ENCODE measurements at regions not wholly inside any gene's neighbourhood (a gene's known extent, or its start where the extent isn't known, plus 50 kb on each side); places are given as distances from the start of the nearest gene placed in this dataset.
"Not testable (repeated sequence)": the region's sequence is repeated elsewhere in the genome, so short reads cannot be mapped to it uniquely, and the experiment has no call there.

GRCh38 chr6:119962505-119962904 lies 612.9 kb upstream of the MAN1A1 start:
- Mint-ChIP-seq H3K9me3 (no peaks in the 10 kb centered on the region), H3K27ac (no peak overlapping the region), H3K36me3 (ENCODE audit: low read depth) (no peaks in the 10 kb centered on the region), H3K27me3 (no peaks in the 10 kb centered on the region), H3K4me3 (no peak overlapping the region), H3K4me1 (no peaks in the 10 kb centered on the region)
- ChIA-PET POLR2A (no interaction called here), CTCF (no interaction called here)
- no peak for DNase-seq

- POLR2A ChIA-PET = no interaction called here
- H3K4me3 Mint-ChIP-seq = no peak overlapping the region
- CTCF ChIA-PET = no interaction called here
These were observed 611.9 kb upstream of the MAN1A1 start for GRCh38 chr6:119961450-119961849.

DNA sequence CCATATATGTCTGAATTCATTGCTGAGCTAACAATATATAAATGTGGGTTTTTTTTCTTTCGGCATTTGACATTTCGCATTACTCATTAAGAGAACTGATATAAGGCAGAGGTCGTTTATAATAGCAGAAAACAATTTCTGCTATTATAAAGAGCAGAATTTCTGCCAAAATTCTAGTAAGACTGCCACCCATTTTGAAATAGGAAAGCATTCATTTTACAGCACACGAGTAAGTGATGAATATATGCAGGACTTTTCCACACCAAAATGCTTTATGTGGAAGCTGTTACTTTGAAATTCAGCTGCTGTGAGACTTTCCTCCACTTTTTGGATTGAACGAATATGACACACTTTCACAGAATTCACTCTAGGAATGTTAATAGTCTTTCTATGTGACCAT lies 610.9 kb upstream of the MAN1A1 start:
- Mint-ChIP-seq H3K36me3 (ENCODE audit: low read depth) (no peaks in the 10 kb centered on the region), H3K4me1 (no peaks in the 10 kb centered on the region), H3K9me3 (no peaks in the 10 kb centered on the region), H3K27ac (no peak overlapping the region), H3K27me3 (no peaks in the 10 kb centered on the region), H3K4me3 (no peak overlapping the region)
- ChIA-PET POLR2A (no interaction called here), CTCF (no interaction called here)
- no peak for DNase-seq

More at GRCh38 chr6:119961450-119961849, 611.9 kb upstream of the MAN1A1 start:
- Mint-ChIP-seq H3K36me3 (ENCODE audit: low read depth) (no peaks in the 10 kb centered on the region), H3K27me3 (no peaks in the 10 kb centered on the region), H3K9me3 (no peaks in the 10 kb centered on the region), H3K27ac (no peak overlapping the region), H3K4me1 (no peaks in the 10 kb centered on the region)
- no peak for DNase-seq

GRCh38 chr6:119960036-119960435 lies 610.5 kb upstream of the MAN1A1 start:
- CTCF ChIA-PET = no interaction called here
- no peaks in the 10 kb centered on the region for H3K9me3 Mint-ChIP-seq
- no peaks in the 10 kb centered on the region for H3K4me1 Mint-ChIP-seq
- POLR2A ChIA-PET = no interaction called here
- DNase-seq = no peak
- no peak overlapping the region for H3K4me3 Mint-ChIP-seq
- no peaks in the 10 kb centered on the region for H3K36me3 Mint-ChIP-seq (ENCODE audit: low read depth)
- H3K27me3 Mint-ChIP-seq = no peaks in the 10 kb centered on the region
- H3K27ac Mint-ChIP-seq = no peak overlapping the region

DNA sequence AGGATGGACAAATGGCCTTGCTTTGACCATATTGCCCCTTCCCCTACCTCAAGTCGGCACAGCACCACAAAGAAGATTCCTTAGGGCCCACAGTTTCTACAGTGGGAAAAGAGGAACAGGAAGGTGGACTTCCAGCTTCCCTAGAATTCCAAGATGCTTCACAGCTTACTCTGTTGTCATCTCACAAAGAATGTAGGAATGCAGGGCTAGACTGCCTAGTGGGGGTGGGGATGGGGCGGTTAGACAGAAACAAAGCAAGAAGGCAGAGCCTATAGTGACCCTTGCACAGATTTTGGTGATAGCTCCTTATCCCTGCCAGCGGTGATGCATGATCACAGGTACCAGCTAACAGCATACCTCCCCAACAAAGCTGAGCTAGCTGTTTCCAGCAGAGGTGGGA lies 607.6 kb upstream of the MAN1A1 start:
- ChIA-PET CTCF (no interaction called here), POLR2A (no interaction called here)
- Mint-ChIP-seq H3K4me1 (no peaks in the 10 kb centered on the region), H3K9me3 (no peaks in the 10 kb centered on the region), H3K27ac (no peak overlapping the region), H3K4me3 (no peak overlapping the region), H3K36me3 (ENCODE audit: low read depth) (no peaks in the 10 kb centered on the region), H3K27me3 (no peaks in the 10 kb centered on the region)
- DNase-seq = no peak

GRCh38 chr6:119952696-119953095 lies 603.1 kb upstream of the MAN1A1 start:
- no peaks in the 10 kb centered on the region for H3K27me3 Mint-ChIP-seq
- H3K36me3 Mint-ChIP-seq (ENCODE audit: low read depth) = no peaks in the 10 kb centered on the region
- no peak for DNase-seq
- no peak overlapping the region for H3K4me3 Mint-ChIP-seq
- H3K27ac Mint-ChIP-seq = no peak overlapping the region
- ChIA-PET POLR2A (no interaction called here), CTCF (no interaction called here)
- no peaks in the 10 kb centered on the region for H3K4me1 Mint-ChIP-seq
- H3K9me3 Mint-ChIP-seq = no peaks in the 10 kb centered on the region

GRCh38 chr6:119950681-119951080 lies 601.1 kb upstream of the MAN1A1 start:
- H3K27me3 Mint-ChIP-seq = no peaks in the 10 kb centered on the region

DNA sequence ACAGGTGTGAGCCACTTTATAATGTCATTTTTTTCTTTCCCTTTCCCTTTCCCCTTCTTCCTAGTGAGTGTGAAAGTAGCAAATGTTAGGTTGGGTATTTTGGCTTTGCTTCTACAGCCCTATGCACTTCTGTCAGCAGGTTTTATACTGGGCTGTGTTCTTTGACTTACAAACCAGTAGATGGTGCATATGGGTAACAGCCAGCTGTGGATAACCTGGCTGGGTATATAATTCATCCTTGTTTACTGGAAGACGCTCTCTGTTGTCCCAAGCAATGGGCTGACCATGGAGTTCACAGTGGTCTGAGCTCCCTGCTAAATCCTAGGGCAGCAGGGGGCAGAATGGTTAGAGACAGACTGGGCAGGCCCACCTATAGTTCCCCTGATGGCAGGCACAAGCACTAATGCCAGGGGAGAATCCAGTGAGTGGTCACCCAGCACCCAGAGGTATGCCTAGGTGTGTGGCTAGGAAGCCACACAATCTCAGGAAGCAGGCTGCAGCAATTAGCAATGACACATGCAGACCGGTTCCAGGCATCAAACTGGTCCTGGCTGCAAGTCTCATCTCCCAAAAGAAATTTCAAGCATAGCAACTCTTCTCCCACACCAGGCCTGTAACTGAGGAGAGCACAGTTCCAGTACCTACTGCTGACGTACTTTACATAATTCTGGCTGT lies 592.7 kb upstream of the MAN1A1 start:
- CTCF ChIA-PET = no interaction called here
- no peaks in the 10 kb centered on the region for H3K9me3 Mint-ChIP-seq

More at GRCh38 chr6:119950681-119951080, 601.1 kb upstream of the MAN1A1 start:
- no peak for DNase-seq
- ChIA-PET CTCF (no interaction called here), POLR2A (no interaction called here)
- Mint-ChIP-seq H3K27ac (no peak overlapping the region), H3K9me3 (no peaks in the 10 kb centered on the region), H3K4me3 (no peak overlapping the region), H3K4me1 (no peaks in the 10 kb centered on the region), H3K36me3 (ENCODE audit: low read depth) (no peaks in the 10 kb centered on the region)

GRCh38 chr6:119938752-119939151 lies 589.2 kb upstream of the MAN1A1 start:
- Mint-ChIP-seq H3K27ac (no peak overlapping the region), H3K36me3 (ENCODE audit: low read depth) (no peaks in the 10 kb centered on the region), H3K9me3 (no peaks in the 10 kb centered on the region), H3K4me3 (no peak overlapping the region), H3K27me3 (no peaks in the 10 kb centered on the region), H3K4me1 (no peaks in the 10 kb centered on the region)
- POLR2A ChIA-PET = no interaction called here
- CTCF ChIA-PET = no interaction called here
- DNase-seq = no peak

More for the DNA sequence above, 592.7 kb upstream of the MAN1A1 start:
- Mint-ChIP-seq H3K27ac (no peak overlapping the region), H3K4me3 (no peak overlapping the region), H3K4me1 (no peaks in the 10 kb centered on the region), H3K36me3 (ENCODE audit: low read depth) (no peaks in the 10 kb centered on the region), H3K27me3 (no peaks in the 10 kb centered on the region)
- DNase-seq = no peak
- POLR2A ChIA-PET = no interaction called here

- Mint-ChIP-seq H3K27ac (no peak overlapping the region), H3K36me3 (ENCODE audit: low read depth) (no peaks in the 10 kb centered on the region), H3K4me1 (no peaks in the 10 kb centered on the region), H3K27me3 (no peaks in the 10 kb centered on the region), H3K9me3 (no peaks in the 10 kb centered on the region), H3K4me3 (no peak overlapping the region)
- POLR2A ChIA-PET = no interaction called here
- no peak for DNase-seq
- CTCF ChIA-PET = no interaction called here
These were observed 585.3 kb upstream of the MAN1A1 start for GRCh38 chr6:119934816-119935215.

GRCh38 chr6:119929121-119929520 lies 579.6 kb upstream of the MAN1A1 start:
- no peak overlapping the region for H3K27ac Mint-ChIP-seq
- POLR2A ChIA-PET = no interaction called here
- CTCF ChIA-PET = no interaction called here
- no peaks in the 10 kb centered on the region for H3K27me3 Mint-ChIP-seq
- no peak for DNase-seq
- H3K4me3 Mint-ChIP-seq = no peak overlapping the region
- H3K4me1 Mint-ChIP-seq = no peaks in the 10 kb centered on the region
- H3K36me3 Mint-ChIP-seq (ENCODE audit: low read depth) = no peaks in the 10 kb centered on the region
- H3K9me3 Mint-ChIP-seq = peaks cover 12% of the 10 kb centered on the region

DNA sequence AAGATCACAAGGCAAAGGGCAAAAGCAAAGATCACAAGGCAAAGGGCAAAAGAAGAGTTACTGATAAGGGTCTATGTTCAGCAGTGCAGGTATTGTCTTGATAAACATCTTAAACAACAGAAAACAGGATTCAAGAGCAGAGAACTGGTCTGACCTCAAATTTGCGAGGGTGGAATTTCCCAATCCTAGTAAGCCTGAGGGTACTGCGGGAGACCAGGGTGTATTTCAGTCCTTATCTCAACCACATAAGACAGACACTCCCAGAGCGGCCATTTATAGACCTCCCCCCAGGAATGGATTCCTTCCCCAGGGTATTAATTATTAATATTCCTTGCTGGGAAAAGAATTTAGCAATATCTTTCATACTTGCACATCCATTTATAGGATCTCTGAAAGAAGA lies 575.3 kb upstream of the MAN1A1 start:
- H3K36me3 Mint-ChIP-seq (ENCODE audit: low read depth); POLR2A ChIA-PET; H3K4me3 Mint-ChIP-seq; CTCF ChIA-PET; H3K27me3 Mint-ChIP-seq; H3K4me1 Mint-ChIP-seq; DNase-seq; H3K27ac Mint-ChIP-seq: not testable (repeated sequence)
- H3K9me3 Mint-ChIP-seq = peaks cover 21% of the 10 kb centered on the region

DNA sequence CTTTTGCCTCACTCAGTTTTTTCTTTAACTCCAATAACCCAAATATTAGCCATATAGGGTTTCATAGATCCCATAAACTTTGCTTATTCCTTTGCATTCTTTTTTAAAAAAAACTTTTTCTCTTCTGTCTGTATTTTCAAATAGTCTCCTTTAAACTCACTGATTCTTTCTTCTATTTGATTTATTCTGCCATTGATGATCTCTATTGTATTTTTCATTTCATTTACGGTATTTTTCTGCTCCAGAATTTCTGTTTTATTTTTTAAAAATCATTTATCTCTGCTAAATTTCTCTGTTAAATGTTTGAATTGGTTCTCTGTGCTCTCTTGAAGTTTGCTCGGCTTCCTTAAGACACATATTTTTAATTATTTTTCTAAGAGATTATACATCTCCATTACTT lies 573.3 kb upstream of the MAN1A1 start:
- CTCF ChIA-PET = no interaction called here
- POLR2A ChIA-PET = no interaction called here
- no peaks in the 10 kb centered on the region for H3K27me3 Mint-ChIP-seq
- H3K36me3 Mint-ChIP-seq (ENCODE audit: low read depth) = no peaks in the 10 kb centered on the region
- no peak overlapping the region for H3K27ac Mint-ChIP-seq
- DNase-seq = no peak
- no peak overlapping the region for H3K4me3 Mint-ChIP-seq
- peaks cover 21% of the 10 kb centered on the region for H3K9me3 Mint-ChIP-seq
- H3K4me1 Mint-ChIP-seq = no peaks in the 10 kb centered on the region

- CTCF ChIA-PET = no interaction called here
- DNase-seq = no peak
- Mint-ChIP-seq H3K36me3 (ENCODE audit: low read depth) (no peaks in the 10 kb centered on the region), H3K27ac (no peak overlapping the region), H3K9me3 (peaks cover 21% of the 10 kb centered on the region), H3K27me3 (no peaks in the 10 kb centered on the region), H3K4me1 (no peaks in the 10 kb centered on the region), H3K4me3 (no peak overlapping the region)
- POLR2A ChIA-PET = no interaction called here
These were observed 572.0 kb upstream of the MAN1A1 start for GRCh38 chr6:119921491-119922010.
